GM23248 (cell line): ENCODE measurements at regions not wholly inside any gene's neighbourhood (a gene's known extent, or its start where the extent isn't known, plus 50 kb on each side); places are given as distances from the start of the nearest gene placed in this dataset.

Experiments used
- EZH2 ChIP-seq: fragments of 200-600 bp; sonication (generic); IDR thresholded peaks from 2 replicates; pipeline ENCODE4 v1.6.1; 2018; ENCODE audit warnings: antibody characterized with exemption, mild to moderate bottlenecking; ENCODE audit not compliant: insufficient read depth, poor library complexity, severe bottlenecking
- EZH2phosphoT487 ChIP-seq: fragments of 200-600 bp; sonication (generic); IDR thresholded peaks from 2 replicates; pipeline ENCODE4 v1.6.1; 2018; ENCODE audit warnings: antibody characterized with exemption, moderate library complexity, mild to moderate bottlenecking, low read depth; ENCODE audit not compliant: insufficient read depth

GRCh38 chr13:89748716-89749115 is 1598.8 kb upstream of the MIR17HG start:
- TF ChIP-seq EZH2phosphoT487 (no peak), EZH2 (no peak)
